H1 (cell line): ENCODE measurements at regions not wholly inside any gene's neighbourhood (a gene's known extent, or its start where the extent isn't known, plus 50 kb on each side); places are given as distances from the start of the nearest gene placed in this dataset.

Experiments used
- CTCF ChIA-PET: fragments of 300-600 bp; sonication (Branson Sonifier 250); formaldehyde crosslinking; loops from one replicate; lab custom pipeline; 2021; ENCODE audit not compliant: partially characterized antibody; lab: Charles Lee
- POLR2A ChIA-PET: fragments of 300-600 bp; sonication (Branson Sonifier 250); formaldehyde crosslinking; loops from one replicate; lab custom pipeline; 2021; ENCODE audit warnings: inconsistent platforms; ENCODE audit not compliant: partially characterized antibody; lab: Charles Lee
- DNase-seq, 2 experiments: peaks; one replicate each; pipeline versions ENCODE4 v3.0.0 to v3.0.0-alpha.2; 2010 to 2022; ENCODE audit warnings: low spot score in 2 of 2, low read depth in 1 of 2, mixed read lengths in 1 of 2
- FAIRE-seq: peaks from 2 replicates; lab custom pipeline; 2011; peaks lifted over from hg19 to GRCh38; lab: Jason Lieb, UNC
- H2AFZ ChIP-seq: 2 replicates; pipeline ENCODE4 v1.8.1; 2012; ENCODE audit warnings: low read length, inconsistent platforms
- H2AK5ac ChIP-seq: 2 replicates; pipeline ENCODE4 v1.6.1; 2013; ENCODE audit warnings: low read depth, low read length
- H2BK120ac ChIP-seq: replicated peaks from 2 replicates; pipeline ENCODE3; 2013; ENCODE audit warnings: low read depth, low read length, inconsistent platforms
- H2BK12ac ChIP-seq: 2 replicates; pipeline ENCODE4 v1.6.1; 2013; ENCODE audit warnings: low read depth, low read length
- H2BK15ac ChIP-seq: 2 replicates; pipeline ENCODE4 v1.6.1; 2013; ENCODE audit warnings: low read length
- H2BK20ac ChIP-seq: 2 replicates; pipeline ENCODE4 v1.6.1; 2013; ENCODE audit warnings: low read length
- H2BK5ac ChIP-seq: 2 replicates; pipeline ENCODE4 v1.6.1; 2013; ENCODE audit warnings: low read depth, low read length
- H3K14ac ChIP-seq: 2 replicates; pipeline ENCODE4 v1.6.1; 2013; ENCODE audit warnings: inconsistent platforms; ENCODE audit not compliant: insufficient read length
- H3K18ac ChIP-seq: 2 replicates; pipeline ENCODE4 v1.6.1; 2013; ENCODE audit warnings: low read length; ENCODE audit errors: extremely low read depth
- H3K23ac ChIP-seq: 2 replicates; pipeline ENCODE4 v1.6.1; 2013; ENCODE audit warnings: inconsistent platforms; ENCODE audit not compliant: insufficient read length
- H3K23me2 ChIP-seq: 2 replicates; pipeline ENCODE4 v1.6.1; 2013; ENCODE audit warnings: low read depth, low read length
- H3K27ac ChIP-seq: 2 replicates; pipeline ENCODE4 v1.6.1; 2011; ENCODE audit warnings: low read depth, low read length, inconsistent platforms
- H3K27me3 ChIP-seq, 4 experiments: replicated peaks in 1 of 4; 1 replicate in 1 of 4; 2 replicates in 3 of 4; pipeline versions ENCODE4 v1.6.1 to v1.8.1; 2011 to 2013; ENCODE audit warnings: low read length in 3 of 4, mild to moderate bottlenecking in 3 of 4, inconsistent platforms in 2 of 4, mixed read lengths in 2 of 4, moderate library complexity in 1 of 4; ENCODE audit not compliant: control insufficient read depth in 3 of 4, insufficient read depth in 3 of 4; ENCODE audit errors: extremely low read depth in 1 of 4
- H3K36me3 ChIP-seq, 4 experiments: 2 replicates each; pipeline versions ENCODE4 v1.6.1 to v1.8.1; 2011 to 2013; ENCODE audit warnings: mild to moderate bottlenecking in 4 of 4, low read length in 3 of 4, moderate library complexity in 2 of 4, control low read depth in 1 of 4, inconsistent platforms in 1 of 4; ENCODE audit not compliant: insufficient read depth in 4 of 4, control insufficient read depth in 2 of 4
- H3K4ac ChIP-seq: replicated peaks from 2 replicates; pipeline ENCODE3; 2013; ENCODE audit warnings: low read length, low read depth, mixed read lengths, inconsistent platforms; ENCODE audit not compliant: insufficient read length
- H3K4me1 ChIP-seq, 4 experiments: replicated peaks in 1 of 4; 1 replicate in 1 of 4; 2 replicates in 3 of 4; pipeline versions ENCODE4 v1.6.1 to v1.8.1; 2011 to 2013; ENCODE audit warnings: low read length in 3 of 4, inconsistent platforms in 2 of 4, mixed read lengths in 1 of 4; ENCODE audit not compliant: insufficient read depth in 4 of 4, control insufficient read depth in 3 of 4
- H3K4me2 ChIP-seq, 2 experiments: 2 replicates each; pipeline versions ENCODE4 v1.6.1 to v1.8.1; 2011 to 2013; ENCODE audit warnings: low read depth in 2 of 2, low read length in 2 of 2, control low read depth in 1 of 2, inconsistent platforms in 1 of 2, mild to moderate bottlenecking in 1 of 2; ENCODE audit not compliant: insufficient read depth in 1 of 2
- H3K4me3 ChIP-seq, 4 experiments: fragments of 200-600, 300-600 bp in 1 of 4; sonication (generic), shearing (Covaris generic), sonication (Bioruptor Twin) in 1 of 4; 2 replicates each; pipeline versions ENCODE4 v1.5.1 to v1.8.1; 2011 to 2016; ENCODE audit warnings: low read length in 4 of 4, low read depth in 3 of 4, control low read depth in 2 of 4, inconsistent platforms in 2 of 4, mild to moderate bottlenecking in 2 of 4, mixed read lengths in 1 of 4, moderate library complexity in 1 of 4; ENCODE audit not compliant: insufficient read depth in 2 of 4; ENCODE audit errors: extremely low read depth in 1 of 4
- H3K56ac ChIP-seq: replicated peaks from 2 replicates; pipeline ENCODE3; 2013; ENCODE audit warnings: low read depth, mild to moderate bottlenecking, mixed read lengths, low read length, inconsistent platforms; ENCODE audit not compliant: insufficient read length
- H3K79me1 ChIP-seq: 2 replicates; pipeline ENCODE4 v1.6.1; 2013; ENCODE audit warnings: low read depth, low read length, control low read depth
- H3K79me2 ChIP-seq, 2 experiments: 2 replicates each; pipeline versions ENCODE4 v1.6.1 to v1.8.1; 2012 to 2013; ENCODE audit warnings: low read length in 2 of 2, mild to moderate bottlenecking in 2 of 2, inconsistent platforms in 1 of 2; ENCODE audit not compliant: insufficient read depth in 2 of 2, control insufficient read depth in 1 of 2
- H3K9ac ChIP-seq, 4 experiments: replicated peaks in 1 of 4; 1 replicate in 1 of 4; 2 replicates in 3 of 4; pipeline versions ENCODE4 v1.6.1 to v1.8.1; 2011 to 2013; ENCODE audit warnings: low read depth in 3 of 4, low read length in 3 of 4, control low read depth in 2 of 4, mild to moderate bottlenecking in 2 of 4, moderate library complexity in 2 of 4, inconsistent platforms in 1 of 4; ENCODE audit errors: extremely low read depth in 1 of 4
- H3K9me3 ChIP-seq, 2 experiments: 2 replicates each; pipeline versions ENCODE4 v1.6.1 to v1.8.1; 2012 to 2013; ENCODE audit warnings: mild to moderate bottlenecking in 2 of 2, moderate library complexity in 2 of 2, control low read depth in 1 of 2, inconsistent platforms in 1 of 2, low read depth in 1 of 2, low read length in 1 of 2, mixed read lengths in 1 of 2; ENCODE audit not compliant: insufficient read depth in 2 of 2
- H4K20me1 ChIP-seq, 2 experiments: replicated peaks in 1 of 2; 2 replicates each; pipeline versions ENCODE3 to v1.8.1; 2011 to 2013; ENCODE audit warnings: inconsistent platforms in 2 of 2, low read length in 2 of 2, mild to moderate bottlenecking in 1 of 2; ENCODE audit not compliant: insufficient read depth in 2 of 2, control insufficient read depth in 1 of 2
- H4K5ac ChIP-seq: 2 replicates; pipeline ENCODE4 v1.6.1; 2013; ENCODE audit warnings: low read length, low read depth, mixed read lengths, inconsistent platforms; ENCODE audit not compliant: insufficient read length
- H4K8ac ChIP-seq: 2 replicates; pipeline ENCODE4 v1.8.0; 2013; ENCODE audit warnings: mild to moderate bottlenecking, moderate library complexity, low read length, inconsistent platforms; ENCODE audit not compliant: insufficient read depth; ENCODE audit errors: extremely low read depth
- H4K91ac ChIP-seq: replicated peaks from 2 replicates; pipeline ENCODE3; 2013; ENCODE audit warnings: low read length, mixed read lengths, inconsistent platforms; ENCODE audit not compliant: insufficient read length
- CTBP2 ChIP-seq: IDR thresholded peaks from 2 replicates; pipeline ENCODE4 v1.7.0; 2011; ENCODE audit warnings: borderline replicate concordance, mild to moderate bottlenecking, moderate library complexity, mixed read lengths, low read length; ENCODE audit not compliant: insufficient read depth, insufficient read length
- SAP30 ChIP-seq: fragments of 300-600 bp; sonication (generic); IDR thresholded peaks from 2 replicates; pipeline ENCODE4 v1.7.1; 2012; ENCODE audit warnings: low read length, moderate library complexity, mild to moderate bottlenecking, inconsistent platforms; ENCODE audit not compliant: insufficient read depth, insufficient replicate concordance
- YY1 ChIP-seq: IDR thresholded peaks from 2 replicates; pipeline ENCODE4 v1.6.1; 2011; ENCODE audit warnings: low read depth, mild to moderate bottlenecking, low read length
- WGBS, 2 experiments: shearing (Covaris generic) in 1 of 2; methylation state at CpG; one replicate each; pipeline versions ENCODE4 v1.1.6 to v1.1.7; 2013 to 2015; ENCODE audit warnings: low lambda C conversion rate in 2 of 2, mixed read lengths in 2 of 2, inconsistent platforms in 1 of 2, low coverage in 1 of 2, missing lambda C conversion rate in 1 of 2; ENCODE audit not compliant: insufficient replicate concordance in 2 of 2, insufficient coverage in 1 of 2, insufficient read length in 1 of 2; ENCODE audit errors: extremely low coverage in 1 of 2, missing lambda C conversion rate in 1 of 2; 5-methylcytosine and 5-hydroxymethylcytosine counted together

GRCh38 chr18:64991102-64991501 is 759.7 kb upstream of the CDH7 start:
- FAIRE-seq = no peak
- H2BK120ac ChIP-seq = no peak overlapping the region
- H3K79me2 ChIP-seq = no peaks in the 10 kb centered on the region
- no peaks in the 10 kb centered on the region for H3K9me3 ChIP-seq
- H3K23me2 ChIP-seq = no peaks in the 10 kb centered on the region
- H2BK20ac ChIP-seq = no peak overlapping the region
- H3K56ac ChIP-seq = no peak overlapping the region
- no peak overlapping the region for H3K4me2 ChIP-seq
- H3K36me3 ChIP-seq = no peaks in the 10 kb centered on the region
- no peak overlapping the region for H3K23ac ChIP-seq
- no peak overlapping the region for H2AFZ ChIP-seq
- no peak overlapping the region for H2BK15ac ChIP-seq
- TF ChIP-seq SAP30 = no peak
- no peak for TF ChIP-seq CTBP2
- TF ChIP-seq YY1 = no peak
- TF ChIP-seq, all 59 proteins: peak for 0
- Histone ChIP-seq H3K27me3 (no peaks in the 10 kb centered on the region), H3K18ac (no peak overlapping the region), H3K14ac (no peak overlapping the region), H4K5ac (no peak overlapping the region), H2BK12ac (no peak overlapping the region), H2AK5ac (no peak overlapping the region), H3K4me3 (no peak overlapping the region), H2BK5ac (no peak overlapping the region), H3K4me1 (no peaks in the 10 kb centered on the region), H4K91ac (no peak overlapping the region), H3K79me1 (no peaks in the 10 kb centered on the region), H3K27ac (no peak overlapping the region), H3K4ac (no peak overlapping the region), H4K20me1 (no peaks in the 10 kb centered on the region), H3K9ac (no peak overlapping the region), H4K8ac (no peak overlapping the region)
- ChIA-PET CTCF (no interaction called here), POLR2A (no interaction called here)
- WGBS, 2 experiments = 92% methylated on average over 5 of the region's 5 CpGs; no CpG with 5 or more reads in 1 of the 2 experiments
- DNase-seq = no peak
